Astrocyte of the spinal cord (primary cell): ENCODE measurements at regions not wholly inside any gene's neighbourhood (a gene's known extent, or its start where the extent isn't known, plus 50 kb on each side); places are given as distances from the start of the nearest gene placed in this dataset.

Experiments
- DNase-seq: peaks from one replicate; pipeline ENCODE4 v3.0.0; 2011; ENCODE audit warnings: low read depth, low spot score
- H3K4me3 ChIP-seq: 2 replicates; pipeline ENCODE4 v1.5.1; 2011; ENCODE audit warnings: low read depth, mild to moderate bottlenecking, low read length, moderate library complexity
- in situ Hi-C: cut with HindIII; loops from 2 replicates; pipeline ENCODE4 v1.10.0; 2017; ENCODE audit warnings: low sequenced_read_pairs
- TF ChIP-seq, protein P1 (sequence below): IDR thresholded peaks from 2 replicates; pipeline ENCODE4 v1.5.1; 2012; ENCODE audit warnings: low read depth, mild to moderate bottlenecking, low read length, inconsistent platforms

- in situ Hi-C loops: no loop called here
- DNase-seq: no peak
Observed at GRCh38 chr2:35931626-35932025, 424.0 kb upstream of the CRIM1 start.

GRCh38 chr2:35931115-35931514 is 424.5 kb upstream of the CRIM1 start:
- DNase-seq: no peak
- in situ Hi-C loops: no loop called here
- TF ChIP-seq, protein P1, sequence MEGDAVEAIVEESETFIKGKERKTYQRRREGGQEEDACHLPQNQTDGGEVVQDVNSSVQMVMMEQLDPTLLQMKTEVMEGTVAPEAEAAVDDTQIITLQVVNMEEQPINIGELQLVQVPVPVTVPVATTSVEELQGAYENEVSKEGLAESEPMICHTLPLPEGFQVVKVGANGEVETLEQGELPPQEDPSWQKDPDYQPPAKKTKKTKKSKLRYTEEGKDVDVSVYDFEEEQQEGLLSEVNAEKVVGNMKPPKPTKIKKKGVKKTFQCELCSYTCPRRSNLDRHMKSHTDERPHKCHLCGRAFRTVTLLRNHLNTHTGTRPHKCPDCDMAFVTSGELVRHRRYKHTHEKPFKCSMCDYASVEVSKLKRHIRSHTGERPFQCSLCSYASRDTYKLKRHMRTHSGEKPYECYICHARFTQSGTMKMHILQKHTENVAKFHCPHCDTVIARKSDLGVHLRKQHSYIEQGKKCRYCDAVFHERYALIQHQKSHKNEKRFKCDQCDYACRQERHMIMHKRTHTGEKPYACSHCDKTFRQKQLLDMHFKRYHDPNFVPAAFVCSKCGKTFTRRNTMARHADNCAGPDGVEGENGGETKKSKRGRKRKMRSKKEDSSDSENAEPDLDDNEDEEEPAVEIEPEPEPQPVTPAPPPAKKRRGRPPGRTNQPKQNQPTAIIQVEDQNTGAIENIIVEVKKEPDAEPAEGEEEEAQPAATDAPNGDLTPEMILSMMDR: no peak
- no peak overlapping the region for H3K4me3 ChIP-seq

More at GRCh38 chr2:35931626-35932025, 424.0 kb upstream of the CRIM1 start:
- no peak overlapping the region for H3K4me3 ChIP-seq
- TF ChIP-seq, protein P1: no peak

DNA sequence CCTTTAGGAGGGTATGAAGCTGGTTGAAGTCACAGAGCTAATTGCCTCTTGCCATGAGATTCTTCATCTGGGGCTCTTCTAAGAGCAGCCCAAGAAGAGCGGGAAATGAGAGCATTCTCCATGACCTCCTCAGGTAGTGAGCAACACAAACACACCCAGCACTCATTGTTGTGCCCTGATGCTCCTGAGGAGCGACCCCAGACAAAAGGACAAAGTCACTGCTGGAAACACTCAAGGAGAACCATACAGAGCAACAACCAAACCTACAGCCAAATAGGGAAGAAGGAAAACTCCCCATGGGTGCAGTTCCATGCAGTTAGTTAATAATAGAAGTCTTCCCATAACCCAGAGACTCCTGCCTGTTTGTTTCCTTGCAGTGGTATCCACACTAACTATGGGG is 426.0 kb upstream of the CRIM1 start:
- in situ Hi-C loops: no loop called here
- H3K4me3 ChIP-seq: no peak overlapping the region
- no peak for DNase-seq
- TF ChIP-seq, protein P1: no peak

GRCh38 chr2:35920061-35920460 is 435.5 kb upstream of the CRIM1 start:
- TF ChIP-seq, protein P1: no peak
- in situ Hi-C loops: no loop called here
- DNase-seq: no peak
- no peak overlapping the region for H3K4me3 ChIP-seq

DNA sequence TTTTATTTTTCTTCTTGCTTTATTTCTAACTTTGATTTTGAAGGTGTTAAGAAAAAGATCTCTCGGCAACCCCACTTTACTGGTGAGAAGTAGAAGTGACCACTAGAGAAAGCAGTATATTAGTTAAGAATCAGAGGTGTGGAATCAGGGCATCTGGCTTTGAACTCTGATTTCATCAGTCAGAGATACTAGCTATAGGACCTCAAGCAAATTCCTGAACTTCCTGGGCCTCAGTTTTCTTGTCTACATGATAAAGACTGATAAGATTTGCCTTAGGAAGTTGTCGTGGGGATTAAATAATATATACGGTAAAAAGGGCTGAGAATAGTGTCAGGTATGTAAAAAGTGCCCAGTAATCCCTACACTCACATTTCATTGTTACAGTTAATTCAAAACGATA is 440.3 kb upstream of the CRIM1 start:
- TF ChIP-seq, protein P1: no peak
- no peak for DNase-seq
- in situ Hi-C loops: no loop called here
- no peak overlapping the region for H3K4me3 ChIP-seq

- no peak overlapping the region for H3K4me3 ChIP-seq
- TF ChIP-seq, protein P1: no peak
- in situ Hi-C loops: no loop called here
- no peak for DNase-seq
Observed at GRCh38 chr2:35891936-35892335, 463.6 kb upstream of the CRIM1 start.

DNA sequence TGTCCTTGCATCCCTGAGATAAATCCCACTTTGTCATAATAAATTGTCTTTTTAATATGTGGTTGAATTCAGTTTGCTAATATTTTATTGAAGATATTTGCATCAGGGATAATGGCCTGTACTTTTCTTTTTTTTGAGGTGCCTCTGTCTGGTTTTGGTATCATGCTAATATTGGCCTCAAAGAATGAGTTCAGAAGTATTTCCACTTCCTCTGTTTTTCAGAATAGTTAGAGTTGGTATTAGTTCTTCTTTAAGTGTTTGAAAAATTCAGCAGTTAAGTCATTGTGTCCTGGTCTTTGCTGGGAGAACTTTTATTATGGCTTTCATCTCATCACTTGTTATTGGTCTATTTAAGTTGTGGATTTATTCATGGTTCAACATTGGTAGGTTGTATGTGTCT is 464.1 kb upstream of the CRIM1 start:
- TF ChIP-seq, protein P1: no peak

More for the DNA sequence above, 464.1 kb upstream of the CRIM1 start:
- in situ Hi-C loops: no loop called here
- DNase-seq: no peak
- H3K4me3 ChIP-seq: no peak overlapping the region
